GM13977 (cell line): ENCODE measurements at regions not wholly inside any gene's neighbourhood (a gene's known extent, or its start where the extent isn't known, plus 50 kb on each side); places are given as distances from the start of the nearest gene placed in this dataset.

ENCODE experiments used
- DNase-seq: peaks from one replicate; pipeline ENCODE4 v3.0.0; 2012; ENCODE audit warnings: low spot score
- in situ Hi-C: fragments of 300-500 bp; cut with MboI; formaldehyde crosslinking; loops from one replicate; pipeline ENCODE4 v1.12.0; 2022; ENCODE audit warnings: low sequenced_read_pairs, low pct_unique_long_range_greater_than_20kb, mixed read lengths, inconsistent platforms; ENCODE audit not compliant: unreplicated experiment
- TF ChIP-seq, protein P1 (sequence below): IDR thresholded peaks from 2 replicates; pipeline ENCODE4 v1.5.1; 2012; ENCODE audit warnings: mild to moderate bottlenecking, control low read depth; ENCODE audit not compliant: insufficient read depth; ENCODE audit errors: extremely low read depth, missing control alignments

DNA sequence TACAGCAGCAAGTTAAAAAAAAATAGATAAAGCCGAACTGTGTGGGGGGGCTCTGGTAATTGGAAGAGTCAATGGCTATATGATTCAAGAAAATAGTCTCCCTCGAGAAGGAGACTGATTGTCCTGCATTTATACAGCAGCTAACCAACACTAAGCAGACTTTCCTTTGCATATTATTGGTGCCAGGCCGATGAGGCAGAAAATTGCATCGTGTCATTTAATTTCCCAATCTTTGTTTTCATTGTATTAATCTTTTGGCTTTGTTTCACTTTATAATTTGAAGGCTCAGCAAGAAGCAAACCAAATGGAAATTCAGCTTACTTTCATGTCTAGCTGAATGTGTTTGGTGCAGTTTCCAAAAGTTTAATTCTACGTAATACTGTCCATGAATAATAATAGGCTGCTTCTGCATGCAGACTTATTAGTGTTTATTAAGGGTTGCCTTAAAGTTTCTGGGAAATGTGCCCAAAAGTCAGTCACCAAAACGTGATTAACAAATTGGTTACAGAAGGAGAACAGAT lies 258.5 kb downstream of the HACE1 start:
- DNase-seq = no peak
- in situ Hi-C loops = no loop called here
- TF ChIP-seq, protein P1, sequence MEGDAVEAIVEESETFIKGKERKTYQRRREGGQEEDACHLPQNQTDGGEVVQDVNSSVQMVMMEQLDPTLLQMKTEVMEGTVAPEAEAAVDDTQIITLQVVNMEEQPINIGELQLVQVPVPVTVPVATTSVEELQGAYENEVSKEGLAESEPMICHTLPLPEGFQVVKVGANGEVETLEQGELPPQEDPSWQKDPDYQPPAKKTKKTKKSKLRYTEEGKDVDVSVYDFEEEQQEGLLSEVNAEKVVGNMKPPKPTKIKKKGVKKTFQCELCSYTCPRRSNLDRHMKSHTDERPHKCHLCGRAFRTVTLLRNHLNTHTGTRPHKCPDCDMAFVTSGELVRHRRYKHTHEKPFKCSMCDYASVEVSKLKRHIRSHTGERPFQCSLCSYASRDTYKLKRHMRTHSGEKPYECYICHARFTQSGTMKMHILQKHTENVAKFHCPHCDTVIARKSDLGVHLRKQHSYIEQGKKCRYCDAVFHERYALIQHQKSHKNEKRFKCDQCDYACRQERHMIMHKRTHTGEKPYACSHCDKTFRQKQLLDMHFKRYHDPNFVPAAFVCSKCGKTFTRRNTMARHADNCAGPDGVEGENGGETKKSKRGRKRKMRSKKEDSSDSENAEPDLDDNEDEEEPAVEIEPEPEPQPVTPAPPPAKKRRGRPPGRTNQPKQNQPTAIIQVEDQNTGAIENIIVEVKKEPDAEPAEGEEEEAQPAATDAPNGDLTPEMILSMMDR = no peak

DNA sequence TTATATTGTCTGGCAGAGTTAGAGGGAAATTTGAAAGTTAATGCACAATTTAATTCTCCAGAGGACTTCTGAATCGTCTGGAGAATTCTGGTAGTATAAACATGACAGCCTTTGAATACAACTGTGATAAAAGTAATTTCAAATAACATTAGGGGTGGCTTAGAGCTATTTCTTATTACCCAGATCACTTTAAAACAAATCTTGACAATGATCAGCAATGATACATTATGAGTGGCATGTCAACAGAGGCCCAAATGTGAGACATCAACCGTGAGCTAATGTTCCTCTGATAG lies 259.1 kb downstream of the HACE1 start:
- TF ChIP-seq, protein P1 = no peak
- DNase-seq = no peak
- in situ Hi-C loops = no loop called here

DNA sequence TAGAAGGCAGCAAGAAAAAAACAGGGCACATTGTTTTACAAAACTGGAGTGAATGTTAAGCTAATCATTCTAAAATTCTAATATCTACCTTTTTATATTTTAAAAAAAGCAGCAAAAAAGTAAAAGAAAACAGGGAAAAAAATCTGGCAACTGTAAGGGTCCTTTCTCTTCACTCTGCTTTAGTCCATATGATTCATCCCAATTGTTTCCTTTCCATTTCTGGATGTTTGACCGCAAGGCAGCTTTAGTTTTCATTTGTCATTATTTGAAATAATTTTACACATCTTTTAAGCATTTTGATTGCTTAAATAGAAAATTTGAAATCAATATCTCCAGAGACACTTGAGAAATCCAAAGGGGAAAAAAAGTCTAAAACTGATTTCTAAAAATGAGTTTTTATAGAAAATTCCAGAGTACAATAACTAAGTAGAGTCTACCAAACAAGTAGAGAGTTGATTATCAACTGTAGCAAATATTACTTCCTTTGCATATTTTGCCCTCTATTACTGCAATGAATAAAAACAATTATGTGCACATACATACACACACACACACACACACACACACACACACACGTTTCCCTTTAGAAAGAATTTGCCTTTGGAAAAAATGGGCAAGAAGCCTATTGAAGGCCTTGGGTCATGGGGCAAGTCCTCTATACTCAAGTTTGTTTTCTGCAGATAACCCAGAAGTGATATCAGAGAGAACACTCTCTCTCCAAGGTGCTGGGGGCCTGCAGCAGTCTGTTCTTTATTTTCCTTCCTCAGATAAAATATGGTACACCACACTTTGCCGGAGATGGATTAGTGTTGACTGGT lies 259.7 kb downstream of the HACE1 start:
- in situ Hi-C loops = no loop called here
- TF ChIP-seq, protein P1 = no peak
- no peak for DNase-seq

DNA sequence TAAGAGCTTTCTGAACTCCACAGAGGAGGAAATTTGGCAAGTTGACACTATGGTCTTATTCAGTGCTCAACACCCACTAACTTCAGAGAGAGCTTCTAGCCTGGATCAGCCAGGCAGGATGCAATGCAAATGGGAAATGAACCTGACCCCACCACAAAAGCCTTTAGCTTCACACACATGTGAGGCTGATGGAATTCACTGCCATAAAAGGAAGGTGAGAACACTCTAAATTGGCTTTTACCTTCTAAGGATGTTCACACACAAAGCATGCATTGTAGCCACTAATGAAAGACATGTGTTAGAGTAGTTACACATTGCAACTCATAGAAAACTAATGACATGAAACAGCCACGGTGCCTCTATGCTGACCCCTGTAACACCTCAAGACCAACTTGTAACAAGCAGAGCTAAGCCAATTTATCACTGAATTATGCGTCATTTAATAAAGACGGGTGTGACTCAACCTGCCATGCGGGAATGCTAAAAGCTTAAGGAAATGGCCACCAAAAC lies 262.1 kb downstream of the HACE1 start:
- TF ChIP-seq, protein P1 = no peak
- DNase-seq = no peak
- in situ Hi-C loops = no loop called here

DNA sequence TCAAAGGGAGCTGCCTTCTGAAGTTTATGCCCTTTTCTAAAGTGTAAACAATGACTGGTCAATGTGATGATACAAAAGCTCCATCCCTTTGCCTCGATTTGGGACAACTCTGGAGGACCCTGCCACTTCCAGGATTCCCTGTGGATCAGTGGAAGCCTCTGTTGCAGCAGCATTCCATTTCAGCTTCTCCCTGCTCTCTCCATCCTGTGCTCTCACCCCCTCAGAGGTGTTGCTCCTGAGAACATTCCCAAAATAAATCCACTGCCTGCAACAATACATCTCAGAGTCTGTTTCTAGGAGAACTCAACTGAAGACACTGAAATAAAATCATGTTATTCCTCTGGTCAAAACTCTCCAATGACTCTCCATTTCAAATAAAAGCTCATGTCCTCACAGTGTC lies 263.6 kb downstream of the HACE1 start:
- TF ChIP-seq, protein P1 = no peak
- no peak for DNase-seq
- in situ Hi-C loops = no loop called here

DNA sequence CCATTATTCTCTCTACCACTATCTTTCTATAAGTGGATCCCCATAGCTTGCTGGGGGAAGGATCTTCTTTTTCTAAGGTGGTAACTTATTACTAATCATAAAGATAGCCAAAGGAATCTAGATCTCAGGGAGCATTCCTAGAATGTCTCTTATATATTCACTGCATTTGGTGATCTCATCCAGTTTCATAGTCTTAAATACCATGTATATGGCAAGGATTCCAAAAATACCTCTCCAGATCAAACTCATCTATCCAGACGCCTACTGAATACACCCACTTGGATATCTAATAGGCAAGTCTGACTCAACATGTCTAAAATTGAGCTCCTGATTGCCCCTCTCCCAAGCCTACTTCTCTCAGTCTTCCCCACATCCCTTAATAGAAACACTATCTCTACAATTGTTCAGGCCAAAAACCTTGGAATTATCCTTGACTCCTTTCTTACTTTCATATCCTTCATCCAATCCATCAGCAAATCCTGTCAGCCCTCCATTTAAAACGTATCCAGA lies 264.4 kb downstream of the HACE1 start:
- in situ Hi-C loops = no loop called here
- no peak for DNase-seq

More for the DNA sequence above, 264.4 kb downstream of the HACE1 start:
- TF ChIP-seq, protein P1 = no peak
